Testis (tissue), 2 donors: ENCODE measurements at regions not wholly inside any gene's neighbourhood (a gene's known extent, or its start where the extent isn't known, plus 50 kb on each side); places are given as distances from the start of the nearest gene placed in this dataset.
"Not testable (repeated sequence)": the region's sequence is repeated elsewhere in the genome, so short reads cannot be mapped to it uniquely, and the experiment has no call there.

Source experiments
- DNase-seq: peaks from one replicate; pipeline ENCODE4 v3.0.0-alpha.2; 2019
- H3K27ac ChIP-seq, 2 donors: fragments of 200-600 bp; sonication (generic); one replicate each; pipeline ENCODE4 v1.5.1; 2019
- H3K27me3 ChIP-seq: fragments of 200-600 bp; sonication (generic); one replicate; pipeline ENCODE4 v1.5.1; 2019
- H3K36me3 ChIP-seq: fragments of 200-600 bp; sonication (generic); one replicate; pipeline ENCODE4 v1.5.1; 2017; ENCODE audit warnings: low read depth; ENCODE audit errors: missing control alignments
- H3K4me1 ChIP-seq: fragments of 200-600 bp; sonication (generic); one replicate; pipeline ENCODE4 v1.5.1; 2019
- H3K4me3 ChIP-seq, 2 donors: fragments of 200-600 bp; sonication (generic); one replicate each; pipeline ENCODE4 v1.5.1; 2017 to 2019
- H3K9me3 ChIP-seq: fragments of 200-600 bp; sonication (generic); one replicate; pipeline ENCODE4 v1.5.1; 2017
- CTCF ChIP-seq, 3 experiments: fragments of 450-650 bp in 2 of 3; fragments of 200-600 bp in 1 of 3; sonication (generic) in 1 of 3; IDR thresholded peaks; one replicate each; pipeline ENCODE4 v1.5.1; 2016 to 2019; ENCODE audit warnings: antibody characterized with exemption in 3 of 3, mild to moderate bottlenecking in 2 of 3, moderate library complexity in 1 of 3
- POLR2A ChIP-seq: fragments of 450-650 bp; IDR thresholded peaks from one replicate; pipeline ENCODE4 v1.6.1; 2017; ENCODE audit warnings: antibody characterized with exemption, mild to moderate bottlenecking, moderate library complexity
- WGBS, 2 donors: methylation state at CpG; one replicate each; pipeline ENCODE4 v1.1.5; 2018; 5-methylcytosine and 5-hydroxymethylcytosine counted together
- intact Hi-C: fragments of 100-400 bp; cut with DNase I; formaldehyde crosslinking; loops from one replicate; pipeline ENCODE4 v1.15.1; 2023; ENCODE audit warnings: low total_unique reads

- Histone ChIP-seq H3K36me3 (no peaks in the 10 kb centered on the region), H3K27me3 (no peaks in the 10 kb centered on the region), H3K4me3 (no peak overlapping the region), H3K27ac (no peak overlapping the region), H3K4me1 (no peaks in the 10 kb centered on the region), H3K9me3 (no peaks in the 10 kb centered on the region)
- no peak for DNase-seq
- TF ChIP-seq CTCF (IDR thresholded peaks at IDR 0.05) (no peak), POLR2A (no peak)
- intact Hi-C loops: no loop called here
Observed at GRCh38 chr2:193837111-193837738, 1642.5 kb upstream of the TMEFF2 start.

- H3K27me3 ChIP-seq, H3K4me3 ChIP-seq, H3K36me3 ChIP-seq, H3K27ac ChIP-seq, H3K9me3 ChIP-seq, H3K4me1 ChIP-seq, DNase-seq, intact Hi-C loops: not testable (repeated sequence)
- 69 to 79% methylated on average over 13 to 15 of the region's 15 CpGs for WGBS, 2 donors
Observed at GRCh38 chr2:193836424-193837006, 1641.8 kb upstream of the TMEFF2 start.

GRCh38 chr2:193833895-193834294 is 1639.2 kb upstream of the TMEFF2 start:
- H3K4me3 ChIP-seq, H3K27me3 ChIP-seq, H3K9me3 ChIP-seq, H3K36me3 ChIP-seq, DNase-seq, H3K27ac ChIP-seq, H3K4me1 ChIP-seq, intact Hi-C loops: not testable (repeated sequence)
- 33 to 35% methylated on average over 2 of the region's 2 CpGs for WGBS, 2 donors

- Histone ChIP-seq H3K27me3 (no peaks in the 10 kb centered on the region), H3K36me3 (no peaks in the 10 kb centered on the region), H3K9me3 (no peaks in the 10 kb centered on the region), H3K4me1 (no peaks in the 10 kb centered on the region), H3K4me3 (no peak overlapping the region), H3K27ac (no peak overlapping the region)
- no peak for DNase-seq
- intact Hi-C loops: no loop called here
- 72 to 79% methylated on average over 1 of the region's 1 CpG for WGBS, 2 donors
- TF ChIP-seq POLR2A: no peak
- no peak for TF ChIP-seq CTCF (IDR thresholded peaks at IDR 0.05)
Observed at GRCh38 chr2:193824474-193824873, 1629.7 kb upstream of the TMEFF2 start.

GRCh38 chr2:193818801-193819499 is 1624.2 kb upstream of the TMEFF2 start:
- no peaks in the 10 kb centered on the region for H3K27me3 ChIP-seq
- H3K4me1 ChIP-seq: no peaks in the 10 kb centered on the region
- intact Hi-C loops: no loop called here
- no peaks in the 10 kb centered on the region for H3K9me3 ChIP-seq
- no peak for DNase-seq
- no peaks in the 10 kb centered on the region for H3K36me3 ChIP-seq
- no peak overlapping the region for H3K4me3 ChIP-seq
- TF ChIP-seq POLR2A: no peak
- no peak for TF ChIP-seq CTCF (IDR thresholded peaks at IDR 0.05)
- no peak overlapping the region for H3K27ac ChIP-seq
- WGBS, 2 donors: 86 to 95% methylated on average over 4 to 5 of the region's 5 CpGs
